ENCODE measurements at regions not wholly inside any gene's neighbourhood (a gene's known extent, or its start where the extent isn't known, plus 50 kb on each side); places are given as distances from the start of the nearest gene placed in this dataset.

- no peak for TF ChIP-seq POLR2A (IDR thresholded peaks at IDR 0.05)
- TF ChIP-seq CTCF (IDR thresholded peaks at IDR 0.05), result no peak
- no peak for TF ChIP-seq POLR2AphosphoS5 (IDR thresholded peaks at IDR 0.05; ENCODE audit: insufficient read depth in 1 of 2, low read depth in 1 of 2)
- intact Hi-C loops (cut with DNase I), result no loop called here
- Histone ChIP-seq H3K9me3 (no peaks in the 10 kb centered on the region), H3K4me3 (no peak overlapping the region), H3K27ac (no peak overlapping the region), H3K36me3 (no peaks in the 10 kb centered on the region), H3K4me1 (peaks cover 15% of the 10 kb centered on the region), H3K27me3 (no peaks in the 10 kb centered on the region)
- DNase-seq (ENCODE audit: extremely low spot score in 2 of 2), result no peak
These were observed 77.8 kb upstream of the CCDC112 start for GRCh38 chr5:115374057-115374775.

GRCh38 chr5:115372146-115372545 is 75.7 kb upstream of the CCDC112 start:
- Histone ChIP-seq H3K27me3 (no peaks in the 10 kb centered on the region), H3K4me3 (no peak overlapping the region), H3K27ac (no peak overlapping the region), H3K36me3 (no peaks in the 10 kb centered on the region), H3K4me1 (peaks cover 4% of the 10 kb centered on the region), H3K9me3 (no peaks in the 10 kb centered on the region)
- intact Hi-C loops (cut with DNase I), result no loop called here
- no peak for DNase-seq (ENCODE audit: extremely low spot score in 2 of 2)
- TF ChIP-seq CTCF (IDR thresholded peaks at IDR 0.05), result no peak
- no peak for TF ChIP-seq POLR2AphosphoS5 (IDR thresholded peaks at IDR 0.05; ENCODE audit: insufficient read depth in 1 of 2, low read depth in 1 of 2)
- no peak for TF ChIP-seq POLR2A (IDR thresholded peaks at IDR 0.05)

- intact Hi-C loops (cut with DNase I), result no loop called here
- no peak overlapping the region for H3K27ac ChIP-seq
- no peak for DNase-seq (ENCODE audit: extremely low spot score in 2 of 2)
- TF ChIP-seq CTCF (IDR thresholded peaks at IDR 0.05) (no peak), POLR2AphosphoS5 (IDR thresholded peaks at IDR 0.05; ENCODE audit: insufficient read depth in 1 of 2, low read depth in 1 of 2) (no peak), POLR2A (IDR thresholded peaks at IDR 0.05) (no peak)
- no peaks in the 10 kb centered on the region for H3K9me3 ChIP-seq
- no peaks in the 10 kb centered on the region for H3K36me3 ChIP-seq
- peaks cover 11% of the 10 kb centered on the region for H3K4me1 ChIP-seq
- no peaks in the 10 kb centered on the region for H3K27me3 ChIP-seq
- no peak overlapping the region for H3K4me3 ChIP-seq
These were observed 73.1 kb upstream of the CCDC112 start for GRCh38 chr5:115369430-115370144.

GRCh38 chr5:115366223-115366622 is 69.8 kb upstream of the CCDC112 start:
- no peaks in the 10 kb centered on the region for H3K9me3 ChIP-seq
- H3K27me3 ChIP-seq, result no peaks in the 10 kb centered on the region
- TF ChIP-seq POLR2A (IDR thresholded peaks at IDR 0.05) (no peak), CTCF (IDR thresholded peaks at IDR 0.05) (no peak), POLR2AphosphoS5 (IDR thresholded peaks at IDR 0.05; ENCODE audit: insufficient read depth in 1 of 2, low read depth in 1 of 2) (no peak)
- H3K4me3 ChIP-seq, result no peak overlapping the region
- peaks cover 11% of the 10 kb centered on the region for H3K4me1 ChIP-seq
- H3K27ac ChIP-seq, result no peak overlapping the region
- DNase-seq (ENCODE audit: extremely low spot score in 2 of 2), result no peak
- intact Hi-C loops (cut with DNase I), result no loop called here
- H3K36me3 ChIP-seq, result no peaks in the 10 kb centered on the region

GRCh38 chr5:115363879-115364278 is 67.4 kb upstream of the CCDC112 start:
- Histone ChIP-seq H3K27ac (no peak overlapping the region), H3K4me1 (peaks cover 11% of the 10 kb centered on the region), H3K9me3 (no peaks in the 10 kb centered on the region), H3K36me3 (no peaks in the 10 kb centered on the region), H3K4me3 (no peak overlapping the region), H3K27me3 (no peaks in the 10 kb centered on the region)
- intact Hi-C loops (cut with DNase I), result no loop called here
- TF ChIP-seq CTCF (IDR thresholded peaks at IDR 0.05), result no peak
- no peak for TF ChIP-seq POLR2A (IDR thresholded peaks at IDR 0.05)
- no peak for TF ChIP-seq POLR2AphosphoS5 (IDR thresholded peaks at IDR 0.05; ENCODE audit: insufficient read depth in 1 of 2, low read depth in 1 of 2)
- DNase-seq (ENCODE audit: extremely low spot score in 2 of 2), result no peak

All from vagina (tissue), 2 donors.